Skeletal muscle tissue (tissue), 3 donors: ENCODE measurements at regions not wholly inside any gene's neighbourhood (a gene's known extent, or its start where the extent isn't known, plus 50 kb on each side); places are given as distances from the start of the nearest gene placed in this dataset.

Source experiments
- H3K27ac ChIP-seq: one replicate; pipeline ENCODE4 v1.7.0; 2013; ENCODE audit warnings: mild to moderate bottlenecking, low read depth, low read length, inconsistent platforms
- H3K27me3 ChIP-seq, 3 donors: one replicate each; pipeline ENCODE4 v1.7.0; 2013; ENCODE audit warnings: low read length in 3 of 3; ENCODE audit not compliant: control insufficient read depth in 3 of 3, insufficient read depth in 3 of 3
- H3K36me3 ChIP-seq, 3 donors: one replicate each; pipeline ENCODE4 v1.7.0; 2013; ENCODE audit warnings: low read length in 3 of 3; ENCODE audit not compliant: control insufficient read depth in 3 of 3, insufficient read depth in 3 of 3
- H3K4me1 ChIP-seq, 3 donors: one replicate each; pipeline ENCODE4 v1.7.0; 2013; ENCODE audit warnings: low read length in 3 of 3, mild to moderate bottlenecking in 3 of 3; ENCODE audit not compliant: control insufficient read depth in 3 of 3, insufficient read depth in 3 of 3
- H3K4me3 ChIP-seq, 3 donors: one replicate each; pipeline ENCODE4 v1.7.0; 2013; ENCODE audit warnings: low read length in 3 of 3
- H3K9ac ChIP-seq, 3 donors: one replicate each; pipeline ENCODE4 v1.7.0; 2013; ENCODE audit warnings: low read length in 3 of 3, mild to moderate bottlenecking in 3 of 3, moderate library complexity in 2 of 3, low read depth in 1 of 3
- H3K9me3 ChIP-seq, 3 donors: one replicate each; pipeline ENCODE4 v1.7.0; 2013; ENCODE audit warnings: low read length in 3 of 3; ENCODE audit not compliant: control insufficient read depth in 3 of 3
- donor health status: Osteomylitis.

DNA sequence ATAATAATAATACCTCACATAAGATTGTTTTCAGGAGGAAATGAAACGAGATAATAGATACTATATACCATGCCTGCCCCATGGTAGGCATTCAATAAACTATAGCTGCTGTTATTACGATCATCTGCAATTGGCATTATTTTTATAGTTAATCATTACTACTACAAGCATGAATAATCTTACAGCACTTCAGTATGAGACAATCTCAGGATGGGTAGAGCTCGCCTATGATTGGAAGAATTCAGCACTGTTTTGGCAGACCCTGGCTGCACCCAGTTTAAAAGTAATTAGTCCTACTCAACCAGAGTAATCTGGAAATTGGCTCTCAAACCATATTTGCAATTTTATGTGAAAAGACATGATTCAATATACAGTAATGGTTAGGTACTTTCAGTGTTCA lies 105.0 kb upstream of the DPYD start:
- Histone ChIP-seq H3K4me3 (no peak overlapping the region), H3K4me1 (no peaks in the 10 kb centered on the region), H3K27me3 (no peaks in the 10 kb centered on the region), H3K9me3 (no peaks in the 10 kb centered on the region), H3K27ac (no peak overlapping the region), H3K9ac (no peak overlapping the region), H3K36me3 (no peaks in the 10 kb centered on the region)

DNA sequence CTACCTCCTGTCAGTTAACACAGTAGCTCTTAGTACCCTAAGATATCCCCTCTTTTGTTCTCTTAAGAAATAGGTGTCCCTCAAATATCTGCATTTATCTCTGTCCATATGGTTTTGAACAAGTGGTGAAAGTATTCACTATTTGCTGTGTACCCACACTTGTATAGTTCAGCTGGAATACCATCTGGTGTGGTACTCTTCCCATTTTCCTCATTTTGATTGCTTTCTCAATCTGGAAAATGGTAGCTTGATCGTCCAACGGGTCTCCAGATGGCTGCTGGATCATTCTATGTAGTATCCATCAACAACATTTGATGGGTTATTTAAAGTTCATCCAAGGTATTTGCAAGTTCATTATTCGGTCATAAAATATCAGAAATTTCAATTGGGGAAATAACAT lies 100.3 kb upstream of the DPYD start:
- Histone ChIP-seq H3K4me3 (no peak overlapping the region), H3K27ac (no peak overlapping the region), H3K27me3 (no peaks in the 10 kb centered on the region), H3K9ac (no peak overlapping the region), H3K36me3 (no peaks in the 10 kb centered on the region), H3K9me3 (no peaks in the 10 kb centered on the region), H3K4me1 (no peaks in the 10 kb centered on the region)

DNA sequence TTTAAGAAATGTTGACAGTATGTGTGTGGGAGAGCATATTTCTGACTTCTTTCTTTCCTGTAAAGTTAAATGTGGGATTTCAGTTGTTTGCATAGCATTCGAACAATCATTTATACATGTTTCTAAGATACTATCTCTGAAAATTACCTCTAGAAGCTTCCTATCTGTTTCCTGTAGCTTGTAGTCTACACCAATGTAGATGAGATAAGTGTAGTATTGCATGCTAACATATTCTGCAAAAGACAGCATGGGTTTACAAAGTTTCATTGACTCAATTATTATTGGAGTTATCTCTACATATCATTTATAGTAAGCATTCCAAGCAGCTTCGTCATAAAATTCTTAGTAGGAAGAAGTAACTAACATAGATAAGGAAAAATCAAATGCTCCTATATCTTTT lies 98.9 kb upstream of the DPYD start:
- no peaks in the 10 kb centered on the region for H3K27me3 ChIP-seq
- H3K36me3 ChIP-seq = no peaks in the 10 kb centered on the region
- no peaks in the 10 kb centered on the region for H3K4me1 ChIP-seq
- H3K9me3 ChIP-seq = no peaks in the 10 kb centered on the region
- no peak overlapping the region for H3K9ac ChIP-seq
- no peak overlapping the region for H3K4me3 ChIP-seq
- H3K27ac ChIP-seq = no peak overlapping the region

DNA sequence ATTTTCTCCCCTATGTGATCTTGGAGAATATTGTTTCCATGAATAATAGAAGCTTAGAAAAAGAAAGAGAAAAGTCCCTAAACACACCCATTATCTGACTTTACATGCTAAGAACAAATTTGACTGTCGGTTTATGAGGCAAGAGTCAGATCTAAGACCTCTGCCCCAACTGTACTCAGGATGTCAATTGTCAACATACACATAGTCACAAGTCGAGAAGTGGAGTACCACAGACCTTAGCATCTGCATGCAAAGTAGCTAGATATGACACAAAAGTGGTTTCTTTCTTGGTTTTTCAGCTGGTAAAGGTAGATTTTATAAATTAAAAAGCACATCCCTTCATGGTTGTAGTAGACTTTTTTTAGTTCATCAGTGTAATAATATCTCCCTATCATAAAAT lies 97.2 kb upstream of the DPYD start:
- H3K4me3 ChIP-seq = no peak overlapping the region
- H3K27me3 ChIP-seq = no peaks in the 10 kb centered on the region
- H3K9ac ChIP-seq = no peak overlapping the region
- H3K36me3 ChIP-seq = no peaks in the 10 kb centered on the region
- no peaks in the 10 kb centered on the region for H3K9me3 ChIP-seq
- no peaks in the 10 kb centered on the region for H3K4me1 ChIP-seq
- no peak overlapping the region for H3K27ac ChIP-seq

DNA sequence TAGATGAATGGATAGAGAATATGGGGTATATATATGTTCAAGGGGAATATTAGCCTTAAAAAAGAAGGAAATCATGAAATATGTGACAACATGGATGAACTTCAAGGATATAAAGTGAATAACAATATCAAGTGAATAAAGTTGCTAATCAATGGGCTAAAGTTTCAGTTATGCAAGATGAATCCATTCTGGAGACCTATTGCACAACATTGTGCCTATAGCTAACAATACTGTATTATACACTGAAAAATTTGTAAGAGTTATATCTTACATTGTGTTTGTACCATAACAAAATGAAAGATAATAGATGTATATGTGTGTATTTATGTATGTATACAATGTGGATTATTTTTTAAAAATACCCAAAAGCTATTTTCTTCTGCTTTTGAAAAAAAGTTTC lies 96.3 kb upstream of the DPYD start:
- no peaks in the 10 kb centered on the region for H3K9me3 ChIP-seq
- no peaks in the 10 kb centered on the region for H3K27me3 ChIP-seq
- H3K27ac ChIP-seq = no peak overlapping the region
- no peaks in the 10 kb centered on the region for H3K36me3 ChIP-seq
- H3K4me3 ChIP-seq = no peak overlapping the region
- no peak overlapping the region for H3K9ac ChIP-seq
- H3K4me1 ChIP-seq = no peaks in the 10 kb centered on the region

DNA sequence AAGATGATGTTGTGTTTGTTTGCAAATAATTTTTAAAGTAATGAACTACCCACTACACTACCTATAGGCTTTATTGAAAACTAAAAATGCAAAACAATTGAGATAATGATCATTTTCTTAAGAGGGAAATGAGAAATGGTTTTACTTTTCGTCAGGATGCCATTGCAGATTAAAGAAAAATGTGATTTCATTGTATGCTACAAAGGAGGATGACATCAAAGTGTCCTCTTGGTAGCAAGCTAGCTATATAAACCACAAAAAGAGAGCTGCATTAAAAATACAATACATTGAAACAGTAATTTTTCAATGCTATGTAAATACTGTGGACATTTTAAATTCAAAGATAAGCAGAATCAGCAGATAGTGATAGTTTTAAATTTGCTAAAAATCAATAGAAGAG lies 87.5 kb upstream of the DPYD start:
- Histone ChIP-seq H3K27ac (no peak overlapping the region), H3K4me3 (no peak overlapping the region), H3K27me3 (no peaks in the 10 kb centered on the region), H3K4me1 (no peaks in the 10 kb centered on the region), H3K9me3 (no peaks in the 10 kb centered on the region), H3K9ac (no peak overlapping the region), H3K36me3 (no peaks in the 10 kb centered on the region)

DNA sequence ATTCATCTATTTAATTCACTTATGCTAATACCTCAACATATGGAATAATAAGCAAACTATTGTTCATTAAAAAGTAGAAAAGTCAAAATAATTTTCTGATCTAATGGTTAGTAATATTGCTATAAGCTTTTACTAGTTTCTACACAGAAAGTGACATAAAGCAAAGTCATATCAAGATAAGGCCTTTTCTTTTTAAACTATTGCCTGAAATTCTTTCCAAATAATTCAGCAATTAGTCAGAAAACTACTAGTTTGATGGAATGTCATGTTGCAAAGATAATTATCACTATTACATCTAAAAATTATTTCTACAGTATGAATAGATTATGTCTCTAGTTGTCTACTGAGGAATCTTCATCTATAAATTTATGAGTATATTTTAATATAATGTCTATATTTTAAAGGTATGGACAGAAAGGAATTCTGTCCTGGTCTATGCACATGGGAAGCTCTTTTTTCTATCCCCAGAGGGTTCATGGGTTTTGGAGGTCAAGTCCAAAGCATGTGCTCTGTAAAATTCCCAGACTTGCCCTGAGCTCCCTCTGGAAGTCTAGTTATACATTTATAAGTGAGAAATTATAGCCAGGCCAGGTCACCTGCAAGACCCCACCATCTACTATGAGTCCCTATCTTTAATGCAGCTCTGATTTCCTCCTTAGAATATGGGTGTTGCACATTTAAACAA lies 84.6 kb upstream of the DPYD start:
- Histone ChIP-seq H3K27ac (no peak overlapping the region), H3K36me3 (no peaks in the 10 kb centered on the region), H3K9me3 (no peaks in the 10 kb centered on the region), H3K9ac (no peak overlapping the region), H3K4me3 (no peak overlapping the region), H3K4me1 (no peaks in the 10 kb centered on the region), H3K27me3 (no peaks in the 10 kb centered on the region)

DNA sequence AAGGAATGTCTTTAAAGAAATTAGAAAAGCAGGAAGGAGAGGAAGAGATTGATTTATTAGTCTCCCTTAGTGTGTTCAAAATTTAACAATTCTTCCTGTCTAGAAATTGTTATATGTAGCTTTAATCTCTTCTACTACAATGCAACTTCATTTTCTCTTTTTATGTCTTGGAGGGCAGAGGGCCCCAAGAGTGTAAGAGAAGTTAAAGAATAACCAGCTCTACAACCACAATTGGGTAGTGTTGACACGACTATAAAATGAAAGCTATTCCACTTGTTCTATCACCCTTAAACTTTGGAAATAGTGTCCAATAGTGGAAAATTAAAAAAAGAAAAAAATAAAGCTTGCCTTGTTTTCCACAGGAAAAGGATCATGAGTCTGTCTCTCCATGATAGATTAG lies 82.6 kb upstream of the DPYD start:
- H3K4me1 ChIP-seq = no peaks in the 10 kb centered on the region

DNA sequence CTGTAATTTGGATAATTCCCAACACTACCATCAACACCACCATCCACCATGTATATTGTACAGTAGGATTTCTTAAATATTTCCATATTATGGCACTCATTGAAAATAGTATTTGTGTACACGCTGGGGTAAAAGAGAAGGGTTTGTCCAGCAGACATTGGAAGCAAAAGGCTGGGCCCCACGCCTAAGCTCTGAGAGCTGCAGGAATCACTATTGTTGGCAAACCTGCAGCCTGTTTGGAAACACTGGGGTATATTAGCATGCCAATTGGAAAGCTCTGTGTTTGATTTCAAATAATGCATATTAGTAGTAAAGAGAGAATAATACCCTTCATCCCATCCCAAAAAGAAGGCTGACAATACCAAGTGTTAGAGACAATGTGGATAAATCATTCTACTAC lies 81.5 kb upstream of the DPYD start:
- Histone ChIP-seq H3K9ac (no peak overlapping the region), H3K27me3 (no peaks in the 10 kb centered on the region), H3K4me3 (no peak overlapping the region), H3K9me3 (no peaks in the 10 kb centered on the region), H3K27ac (no peak overlapping the region), H3K36me3 (no peaks in the 10 kb centered on the region), H3K4me1 (no peaks in the 10 kb centered on the region)

More for the DNA sequence above, 82.6 kb upstream of the DPYD start:
- Histone ChIP-seq H3K36me3 (no peaks in the 10 kb centered on the region), H3K4me3 (no peak overlapping the region), H3K27me3 (no peaks in the 10 kb centered on the region), H3K9me3 (no peaks in the 10 kb centered on the region), H3K9ac (no peak overlapping the region), H3K27ac (no peak overlapping the region)

DNA sequence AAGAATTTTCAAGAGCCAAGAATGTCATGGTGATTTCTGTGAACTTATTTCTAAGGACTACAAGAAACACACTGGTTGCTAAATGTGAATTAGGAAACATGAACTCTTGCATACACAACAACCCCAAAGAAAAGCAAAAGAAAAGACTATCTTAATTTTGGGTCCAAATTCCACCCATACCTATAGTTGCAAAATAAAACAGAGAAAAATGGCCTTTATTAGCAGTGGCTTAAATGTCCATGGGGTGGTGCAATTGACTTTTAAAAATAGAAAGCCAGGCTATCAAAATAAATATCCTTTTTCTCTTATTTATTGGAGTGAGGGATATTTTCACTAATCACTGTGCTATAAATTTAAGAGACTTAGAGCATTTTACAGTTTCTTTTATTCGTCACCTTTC lies 80.9 kb upstream of the DPYD start:
- no peak overlapping the region for H3K9ac ChIP-seq
- no peak overlapping the region for H3K4me3 ChIP-seq
- H3K4me1 ChIP-seq = no peaks in the 10 kb centered on the region
- no peaks in the 10 kb centered on the region for H3K36me3 ChIP-seq
- H3K27ac ChIP-seq = no peak overlapping the region
- no peaks in the 10 kb centered on the region for H3K27me3 ChIP-seq
- no peaks in the 10 kb centered on the region for H3K9me3 ChIP-seq

DNA sequence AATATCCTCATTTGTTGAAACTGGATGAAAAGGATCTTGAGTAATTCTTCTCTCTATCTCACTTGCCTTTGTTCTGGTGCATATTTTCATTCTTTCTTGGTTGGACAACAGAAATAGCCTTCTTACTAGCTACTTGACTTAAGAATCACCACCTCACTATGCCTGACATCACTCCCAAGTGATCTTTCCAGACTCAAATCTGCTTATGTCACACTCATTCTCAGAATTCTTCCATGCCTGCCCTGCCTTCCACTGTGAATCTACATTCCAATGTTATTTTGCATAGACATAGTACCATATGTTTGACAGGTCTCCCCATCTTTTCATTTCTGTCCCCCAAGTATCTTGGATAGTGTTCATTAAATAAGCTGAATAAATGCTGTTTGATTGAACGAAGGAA lies 78.5 kb upstream of the DPYD start:
- no peak overlapping the region for H3K9ac ChIP-seq
- H3K36me3 ChIP-seq = no peaks in the 10 kb centered on the region
- H3K9me3 ChIP-seq = no peaks in the 10 kb centered on the region

More for the DNA sequence above, 78.5 kb upstream of the DPYD start:
- Histone ChIP-seq H3K27ac (no peak overlapping the region), H3K4me3 (no peak overlapping the region), H3K27me3 (no peaks in the 10 kb centered on the region), H3K4me1 (no peaks in the 10 kb centered on the region)
